ENCODE measurements at regions not wholly inside any gene's neighbourhood (a gene's known extent, or its start where the extent isn't known, plus 50 kb on each side); places are given as distances from the start of the nearest gene placed in this dataset.

DNA sequence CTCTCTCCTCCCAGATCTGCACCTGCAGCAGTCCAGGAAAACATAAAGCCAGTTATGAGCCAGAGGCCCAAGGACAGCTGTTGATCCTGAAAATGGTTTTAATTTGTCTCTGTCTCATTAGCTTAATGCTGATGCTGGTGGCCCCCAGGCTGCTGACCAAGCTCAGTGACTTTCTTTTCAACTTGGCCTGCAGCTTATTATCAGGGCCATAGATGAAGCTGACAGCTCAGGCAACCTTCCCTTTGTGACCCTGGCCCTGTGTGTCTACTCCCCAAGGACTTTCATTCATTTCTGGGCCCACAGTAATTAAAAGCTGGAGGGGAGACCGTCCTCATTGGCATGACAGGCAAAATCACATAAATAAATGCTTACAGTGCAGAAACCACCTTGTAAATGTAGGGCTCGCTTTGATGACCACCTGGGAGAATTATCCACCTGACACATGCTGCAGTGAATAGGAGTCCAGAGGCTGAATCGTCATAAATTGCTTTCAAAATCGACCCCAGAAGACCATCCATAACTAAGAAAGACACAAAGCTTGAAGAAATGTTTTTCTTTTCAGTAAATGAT, 138.5 kb downstream of the NPY start:
- ATAC-seq = no peak
- no peak overlapping the region for H3K9ac ChIP-seq (ENCODE audit: control insufficient read depth, insufficient read depth, low read length)
- CTCF ChIA-PET = interaction anchor here (1.2 kb wide), 1 partner anchor 14 kb away, joined by 4 read pairs; no protein-coding TSS in a partner anchor

More for the DNA sequence above, 138.5 kb downstream of the NPY start:
- ChIA-PET RAD21 (ENCODE audit: unreplicated experiment) (no interaction called here), SMC1A (ENCODE audit: uncharacterized antibody, unreplicated experiment) (interaction anchor here (1.0 kb wide), 1 partner anchor 10 kb away, joined by 4 read pairs; no protein-coding TSS in a partner anchor), POLR2A (no interaction called here)
- 1% methylated on average over 4 of the region's 4 CpGs for WGBS (ENCODE audit: insufficient coverage, insufficient replicate concordance, low lambda C conversion rate, missing lambda C conversion rate)
- H3K4me3 ChIP-seq = no peak overlapping the region
- BruUV-seq (replicated peaks) = no TSS peak
- DNase-seq (ENCODE audit: low read depth, low spot score) = no peak
- H3K9me3 ChIP-seq (replicated peaks; ENCODE audit: control insufficient read depth, insufficient read depth, low read length) = peaks cover 4% of the 10 kb centered on the region; the same call in 2 of the 3 replicates
- H3K27me3 ChIP-seq (replicated peaks in 1 of 2; ENCODE audit: control insufficient read depth in 2 of 2, insufficient read depth in 2 of 2, low read length in 1 of 2) = no peaks in the 10 kb centered on the region
- no peaks in the 10 kb centered on the region for H3K79me2 ChIP-seq (ENCODE audit: control insufficient read depth, insufficient read depth, low read length)
- no peak for TF ChIP-seq IKZF1 (conservative IDR thresholded peaks at IDR 0.05)
- TF ChIP-seq FOS (IDR thresholded peaks at IDR 0.05; ENCODE audit: borderline replicate concordance, extremely low read depth, insufficient read length) = no peak
- TF ChIP-seq CTCF (IDR thresholded peaks at IDR 0.05 in 2 of 3, conservative IDR thresholded peaks at IDR 0.05 in 1 of 3; ENCODE audit: control insufficient read depth in 2 of 3, extremely low read depth in 1 of 3, insufficient read depth in 1 of 3, low read depth in 3 of 3, low read length in 3 of 3) = no peak
- no peak for TF ChIP-seq TCF12 (IDR thresholded peaks at IDR 0.05; ENCODE audit: low read depth, low read length)
- TF ChIP-seq ESRRA (IDR thresholded peaks at IDR 0.05; ENCODE audit: low read length) = no peak
- TF ChIP-seq ASH2L (IDR thresholded peaks at IDR 0.05; ENCODE audit: borderline replicate concordance, low read depth) = no peak
- no peak for TF ChIP-seq CREM (IDR thresholded peaks at IDR 0.05; ENCODE audit: low read depth)
- TF ChIP-seq MXI1 (IDR thresholded peaks at IDR 0.05; ENCODE audit: low read depth, low read length) = no peak
- TF ChIP-seq PAX8 (IDR thresholded peaks at IDR 0.05) = no peak
- TF ChIP-seq RELA (IDR thresholded peaks at IDR 0.05; ENCODE audit: borderline replicate concordance, partially characterized antibody) = no peak
- no peak for TF ChIP-seq DPF2 (IDR thresholded peaks at IDR 0.05)
- TF ChIP-seq MEF2B (IDR thresholded peaks at IDR 0.05; ENCODE audit: partially characterized antibody, poor library complexity, severe bottlenecking) = no peak
- no peak for TF ChIP-seq RAD21 (IDR thresholded peaks at IDR 0.05; ENCODE audit: insufficient read depth, low read depth, low read length)
- no peak for TF ChIP-seq EED (IDR thresholded peaks at IDR 0.05; ENCODE audit: low read depth)
- TF ChIP-seq TBL1XR1 (IDR thresholded peaks at IDR 0.05; ENCODE audit: low read depth, low read length) = no peak
- TF ChIP-seq BCLAF1 (IDR thresholded peaks at IDR 0.05) = no peak
- no peak for TF ChIP-seq ATF7 (IDR thresholded peaks at IDR 0.05; ENCODE audit: low read depth)
- no peak for TF ChIP-seq WRNIP1 (IDR thresholded peaks at IDR 0.05; ENCODE audit: borderline replicate concordance, low read depth, low read length)
- no peak for TF ChIP-seq RB1 (IDR thresholded peaks at IDR 0.05; ENCODE audit: borderline replicate concordance)
- in situ Hi-C loops (cut with MboI) (no loop called here), intact Hi-C loops (cut with micrococcal nuclease; ENCODE audit: unreplicated experiment) (no loop called here)
- H3K4me1 ChIP-seq (ENCODE audit: control insufficient read depth, insufficient read depth, low read length) = no peaks in the 10 kb centered on the region
- no peak for FAIRE-seq
- H3K27ac ChIP-seq (ENCODE audit: control insufficient read depth, insufficient read depth) = no peak overlapping the region
- H3K4me2 ChIP-seq (ENCODE audit: control insufficient read depth, insufficient read depth) = no peak overlapping the region
- H2AFZ ChIP-seq (ENCODE audit: control insufficient read depth, low read depth, low read length) = no peak overlapping the region
- no peaks in the 10 kb centered on the region for H4K20me1 ChIP-seq (ENCODE audit: control insufficient read depth, insufficient read depth)
- no peaks in the 10 kb centered on the region for H3K36me3 ChIP-seq (ENCODE audit: control insufficient read depth in 2 of 2, insufficient read depth in 2 of 2, low read length in 1 of 2)

Measured in GM12878 (cell line).